K562 (cell line): ENCODE measurements at regions not wholly inside any gene's neighbourhood (a gene's known extent, or its start where the extent isn't known, plus 50 kb on each side); places are given as distances from the start of the nearest gene placed in this dataset.

Source experiments
- AFF1 ChIP-seq, 2 experiments: fragments of 450-650 bp; IDR thresholded peaks; 2 replicates each; pipeline ENCODE4 v1.6.1; 2018; ENCODE audit warnings: mild to moderate bottlenecking in 2 of 2, low read depth in 1 of 2; ENCODE audit not compliant: partially characterized antibody in 2 of 2
- ETV5 ChIP-seq: sonication (generic); formaldehyde crosslinking; IDR thresholded peaks from 2 replicates; pipeline ENCODE4 v1.4.0; 2020; ENCODE audit warnings: low read depth, mild to moderate bottlenecking, missing genetic modification reagents
- GTF2E2 ChIP-seq: fragments of 200-800 bp; sonication (Bioruptor generic); IDR thresholded peaks from 2 replicates; pipeline ENCODE4 v1.6.1; 2016; ENCODE audit warnings: missing genetic modification characterization, missing compliant biosample characterization
- HDAC6 ChIP-seq: IDR thresholded peaks from 2 replicates; pipeline ENCODE4 v1.6.1; 2012; ENCODE audit warnings: low read depth, mild to moderate bottlenecking, control low read depth, inconsistent platforms, low read length, moderate library complexity
- ILK ChIP-seq: fragments of 450-650 bp; IDR thresholded peaks from 2 replicates; pipeline ENCODE4 v1.6.1; 2016; ENCODE audit warnings: missing genetic modification characterization, low read depth, mild to moderate bottlenecking, missing compliant biosample characterization, moderate library complexity, borderline replicate concordance
- LEF1 ChIP-seq: fragments of 450-650 bp; IDR thresholded peaks from 2 replicates; pipeline ENCODE4 v1.6.1; 2016; ENCODE audit warnings: mild to moderate bottlenecking
- MEF2A ChIP-seq: IDR thresholded peaks from 2 replicates; pipeline ENCODE4 v1.6.1; 2011; ENCODE audit warnings: low read depth, mild to moderate bottlenecking, low read length, moderate library complexity; ENCODE audit not compliant: control insufficient read depth
- PHF21A ChIP-seq: fragments of 450-650 bp; IDR thresholded peaks from 2 replicates; pipeline ENCODE4 v1.6.1; 2017; ENCODE audit warnings: low read depth, borderline replicate concordance
- PHF8 ChIP-seq: fragments of 200-600 bp; sonication (generic); IDR thresholded peaks from 2 replicates; pipeline ENCODE4 v1.6.1; 2012; ENCODE audit warnings: mixed run types, mild to moderate bottlenecking, inconsistent platforms, low read length, moderate library complexity, borderline replicate concordance
- POLR3A ChIP-seq: IDR thresholded peaks from 2 replicates; pipeline ENCODE4 v1.6.1; 2011; ENCODE audit warnings: borderline replicate concordance, mild to moderate bottlenecking, moderate library complexity; ENCODE audit not compliant: insufficient read length, insufficient read depth; ENCODE audit errors: extremely low read depth
- SRSF3 ChIP-seq: fragments of 200-400 bp; formaldehyde crosslinking; IDR thresholded peaks from 2 replicates; pipeline ENCODE4 v1.6.1; 2016; ENCODE audit warnings: mild to moderate bottlenecking, low read length, moderate library complexity; ENCODE audit not compliant: insufficient read depth
- STAG1 ChIP-seq: sonication (generic); formaldehyde crosslinking; IDR thresholded peaks from 2 replicates; pipeline ENCODE4 v1.5.0; 2020; ENCODE audit warnings: missing genetic modification reagents, borderline replicate concordance
- TAF9B ChIP-seq: fragments of 450-650 bp; IDR thresholded peaks from 2 replicates; pipeline ENCODE4 v1.6.1; 2018; ENCODE audit warnings: mild to moderate bottlenecking; ENCODE audit not compliant: partially characterized antibody
- ZNF140 ChIP-seq: fragments of 250-450 bp; sonication (Bioruptor Pico); IDR thresholded peaks from 2 replicates; pipeline ENCODE4 v1.8.0; 2021; ENCODE audit warnings: moderate library complexity, mild to moderate bottlenecking, inconsistent platforms
- TF ChIP-seq, protein P1 (sequence below), 2 experiments: fragments of 450-650 bp; formaldehyde crosslinking in 1 of 2; IDR thresholded peaks; 2 replicates each; pipeline versions ENCODE4 v1.4.0 to v1.6.1; 2014 to 2020; ENCODE audit warnings: mild to moderate bottlenecking in 2 of 2, borderline replicate concordance in 1 of 2, low read depth in 1 of 2

DNA sequence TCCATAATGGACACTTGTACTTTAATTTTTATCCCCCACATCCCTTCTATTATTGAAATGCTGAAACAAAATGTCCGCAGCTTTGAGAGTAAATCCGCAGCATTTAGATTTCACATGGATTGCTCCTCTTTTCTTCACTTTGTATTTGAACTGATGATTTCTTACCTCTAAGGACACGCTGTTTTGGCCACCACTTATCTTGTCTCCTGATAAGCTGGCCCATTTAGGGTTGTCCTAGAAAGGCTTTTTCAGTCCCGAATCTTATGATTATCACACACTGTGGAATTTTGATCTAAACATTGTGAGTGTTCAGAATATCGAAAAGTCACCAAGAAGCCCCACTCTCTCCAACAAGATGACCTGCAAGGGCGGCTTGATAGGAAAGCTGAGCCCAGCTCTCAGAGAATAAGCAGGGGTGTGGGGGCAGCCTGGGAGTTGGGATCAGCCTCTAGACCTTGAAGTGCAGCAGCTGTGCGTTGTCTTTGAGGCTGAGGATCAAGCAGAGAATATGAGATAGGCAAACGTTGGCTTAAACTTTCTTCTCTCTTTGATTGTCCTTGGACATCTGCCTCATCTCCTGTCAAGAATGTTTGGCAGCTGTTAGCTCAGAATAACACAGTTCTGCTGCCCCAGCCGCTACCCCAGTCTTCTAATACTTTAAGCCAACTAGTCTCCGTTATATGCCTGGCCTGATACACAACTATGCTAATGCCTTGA is 399.7 kb upstream of the NR2F2 start (continued):
- TF ChIP-seq, protein P1, sequence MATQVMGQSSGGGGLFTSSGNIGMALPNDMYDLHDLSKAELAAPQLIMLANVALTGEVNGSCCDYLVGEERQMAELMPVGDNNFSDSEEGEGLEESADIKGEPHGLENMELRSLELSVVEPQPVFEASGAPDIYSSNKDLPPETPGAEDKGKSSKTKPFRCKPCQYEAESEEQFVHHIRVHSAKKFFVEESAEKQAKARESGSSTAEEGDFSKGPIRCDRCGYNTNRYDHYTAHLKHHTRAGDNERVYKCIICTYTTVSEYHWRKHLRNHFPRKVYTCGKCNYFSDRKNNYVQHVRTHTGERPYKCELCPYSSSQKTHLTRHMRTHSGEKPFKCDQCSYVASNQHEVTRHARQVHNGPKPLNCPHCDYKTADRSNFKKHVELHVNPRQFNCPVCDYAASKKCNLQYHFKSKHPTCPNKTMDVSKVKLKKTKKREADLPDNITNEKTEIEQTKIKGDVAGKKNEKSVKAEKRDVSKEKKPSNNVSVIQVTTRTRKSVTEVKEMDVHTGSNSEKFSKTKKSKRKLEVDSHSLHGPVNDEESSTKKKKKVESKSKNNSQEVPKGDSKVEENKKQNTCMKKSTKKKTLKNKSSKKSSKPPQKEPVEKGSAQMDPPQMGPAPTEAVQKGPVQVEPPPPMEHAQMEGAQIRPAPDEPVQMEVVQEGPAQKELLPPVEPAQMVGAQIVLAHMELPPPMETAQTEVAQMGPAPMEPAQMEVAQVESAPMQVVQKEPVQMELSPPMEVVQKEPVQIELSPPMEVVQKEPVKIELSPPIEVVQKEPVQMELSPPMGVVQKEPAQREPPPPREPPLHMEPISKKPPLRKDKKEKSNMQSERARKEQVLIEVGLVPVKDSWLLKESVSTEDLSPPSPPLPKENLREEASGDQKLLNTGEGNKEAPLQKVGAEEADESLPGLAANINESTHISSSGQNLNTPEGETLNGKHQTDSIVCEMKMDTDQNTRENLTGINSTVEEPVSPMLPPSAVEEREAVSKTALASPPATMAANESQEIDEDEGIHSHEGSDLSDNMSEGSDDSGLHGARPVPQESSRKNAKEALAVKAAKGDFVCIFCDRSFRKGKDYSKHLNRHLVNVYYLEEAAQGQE (IDR thresholded peaks at IDR 0.05; ENCODE audit: borderline replicate concordance), result no peak
- TF ChIP-seq, protein P1 (CRISPR knock-in tag; IDR thresholded peaks at IDR 0.05; ENCODE audit: low read depth), result no peak
- no peak for TF ChIP-seq SRSF3
- no peak for TF ChIP-seq STAG1 (CRISPR knock-in tag)
- TF ChIP-seq TAF9B, result no peak
- no peak for TF ChIP-seq PHF21A
- TF ChIP-seq MEF2A, result no peak
- no peak for TF ChIP-seq AFF1 (IDR thresholded peaks at IDR 0.05; ENCODE audit: low read depth in 1 of 2, partially characterized antibody in 2 of 2)
- no peak; the same call in 1 of the 2 replicates for TF ChIP-seq LEF1
- TF ChIP-seq HDAC6, result no peak
- TF ChIP-seq GTF2E2 (tag), result no peak
- TF ChIP-seq POLR3A, result no peak
- 0 out of 2 replicates have a peak, but pooled peaks have one; percentile 39 for TF ChIP-seq ETV5
- TF ChIP-seq PHF8, result no peak
- no peak for TF ChIP-seq ILK
- TF ChIP-seq ZNF140 (CRISPR knock-in tag), result no peak
